GM06990 (cell line): ENCODE measurements at regions not wholly inside any gene's neighbourhood (a gene's known extent, or its start where the extent isn't known, plus 50 kb on each side); places are given as distances from the start of the nearest gene placed in this dataset.

Experiments used
- DNase-seq: peaks from one replicate; pipeline ENCODE4 v3.0.0-alpha.2; 2011; ENCODE audit not compliant: insufficient read length; ENCODE audit errors: extremely low read depth
- H3K27me3 ChIP-seq: replicated peaks from 2 replicates; pipeline ENCODE4 v1.6.0; 2011; ENCODE audit warnings: low read length; ENCODE audit not compliant: control insufficient read depth, insufficient read depth
- H3K36me3 ChIP-seq: 2 replicates; pipeline ENCODE4 v1.5.1; 2011; ENCODE audit warnings: low read length; ENCODE audit not compliant: control insufficient read depth, insufficient read depth
- H3K4me3 ChIP-seq: replicated peaks from 2 replicates; pipeline ENCODE4 v1.5.1; 2011; ENCODE audit warnings: low read depth, mild to moderate bottlenecking, control low read depth, low read length
- CTCF ChIP-seq: IDR thresholded peaks from 2 replicates; pipeline ENCODE4 v1.5.1; 2011; ENCODE audit warnings: low read length, control low read depth, mild to moderate bottlenecking, inconsistent platforms; ENCODE audit not compliant: insufficient read depth, poor library complexity, severe bottlenecking

DNA sequence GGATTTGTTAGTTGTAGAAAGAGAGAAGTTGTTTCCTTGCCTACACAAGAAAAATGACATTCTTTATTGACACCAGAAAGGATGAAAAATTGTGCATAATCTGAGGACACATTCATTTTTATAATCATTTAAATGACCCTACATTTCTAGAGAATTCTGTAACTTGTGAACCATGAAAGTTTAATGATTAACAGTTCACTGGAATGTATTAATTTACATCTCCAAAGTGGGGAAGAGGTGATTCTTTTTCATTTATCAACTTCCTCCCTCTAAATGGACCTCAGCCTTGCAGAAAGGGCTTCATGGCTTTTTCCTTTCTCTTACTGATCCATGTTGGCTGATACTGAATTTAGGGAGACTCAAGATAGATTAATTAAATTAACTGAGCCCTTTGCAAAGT lies 565.2 kb upstream of the LINC00305 start:
- Histone ChIP-seq H3K4me3 (no peak overlapping the region), H3K36me3 (no peaks in the 10 kb centered on the region), H3K27me3 (no peaks in the 10 kb centered on the region)
- DNase-seq = no peak
- TF ChIP-seq CTCF = no peak

- no peak for TF ChIP-seq CTCF
- no peak overlapping the region for H3K4me3 ChIP-seq
- H3K27me3 ChIP-seq = no peaks in the 10 kb centered on the region
- no peaks in the 10 kb centered on the region for H3K36me3 ChIP-seq
- DNase-seq = no peak
Measured at GRCh38 chr18:64713284-64713683, 564.4 kb upstream of the LINC00305 start.

DNA sequence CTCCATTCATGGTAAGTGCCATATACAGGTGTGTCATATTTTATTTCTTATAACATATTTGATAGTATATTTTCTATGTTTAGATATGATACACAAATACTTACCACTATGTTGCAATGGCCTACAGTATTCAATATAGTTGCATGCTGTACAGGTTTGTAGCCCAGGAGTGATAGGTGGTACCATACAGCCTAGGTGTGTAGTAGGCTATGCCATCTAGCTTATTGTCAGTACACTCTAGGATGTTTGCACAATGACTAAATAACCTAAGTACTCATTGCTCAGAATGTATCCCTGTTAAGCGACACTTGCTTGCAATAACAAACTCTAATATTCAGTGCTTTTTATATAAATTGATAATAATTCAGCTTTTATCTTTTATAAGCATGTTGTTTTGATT lies 563.1 kb upstream of the LINC00305 start:
- Histone ChIP-seq H3K4me3 (no peak overlapping the region), H3K27me3 (no peaks in the 10 kb centered on the region), H3K36me3 (no peaks in the 10 kb centered on the region)
- TF ChIP-seq CTCF = no peak
- DNase-seq = no peak

- no peak for TF ChIP-seq CTCF
- Histone ChIP-seq H3K4me3 (no peak overlapping the region), H3K27me3 (no peaks in the 10 kb centered on the region), H3K36me3 (no peaks in the 10 kb centered on the region)
- DNase-seq = no peak
Measured at GRCh38 chr18:64710105-64710861, 561.4 kb upstream of the LINC00305 start.

DNA sequence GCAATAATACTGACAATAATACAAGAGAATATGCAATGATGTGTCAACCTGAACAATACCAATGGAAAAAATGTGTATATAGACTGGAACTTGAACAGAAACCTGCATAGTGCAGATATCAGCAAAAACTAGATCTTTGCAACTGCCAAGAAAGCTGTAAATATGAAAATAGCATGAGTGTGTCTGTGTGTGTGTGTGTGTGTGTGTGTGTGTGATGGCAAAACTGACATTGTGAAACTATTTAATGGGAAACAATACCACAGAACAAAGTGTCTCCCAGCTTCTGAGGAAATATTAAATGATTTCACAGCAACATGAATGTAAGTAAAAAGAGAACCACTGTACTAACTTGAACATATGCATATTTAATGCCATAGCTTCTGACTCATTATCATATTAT lies 558.2 kb upstream of the LINC00305 start:
- no peak for TF ChIP-seq CTCF
- Histone ChIP-seq H3K27me3 (no peaks in the 10 kb centered on the region), H3K4me3 (no peak overlapping the region), H3K36me3 (no peaks in the 10 kb centered on the region)
- DNase-seq = no peak

DNA sequence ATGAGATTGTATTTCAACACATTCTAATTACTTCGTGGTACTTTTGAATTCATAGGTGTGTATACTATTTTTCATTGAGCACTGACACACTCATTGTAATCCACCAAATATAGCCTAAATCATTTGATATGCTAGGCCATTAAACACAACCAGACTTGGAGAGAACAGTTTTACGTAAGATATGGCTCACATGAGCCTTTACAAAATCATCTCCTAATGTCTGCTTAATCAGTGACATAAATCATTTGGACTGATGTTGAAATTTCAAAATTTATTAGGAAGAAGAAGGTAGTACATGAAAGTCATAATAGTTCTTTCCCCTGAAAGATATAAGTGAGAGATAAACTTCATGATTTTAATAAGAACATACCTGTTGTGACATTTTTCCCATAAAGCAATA lies 550.2 kb upstream of the LINC00305 start:
- Histone ChIP-seq H3K4me3 (no peak overlapping the region), H3K27me3 (no peaks in the 10 kb centered on the region), H3K36me3 (no peaks in the 10 kb centered on the region)
- DNase-seq = no peak
- TF ChIP-seq CTCF = no peak
